ENCODE measurements at regions not wholly inside any gene's neighbourhood (a gene's known extent, or its start where the extent isn't known, plus 50 kb on each side); places are given as distances from the start of the nearest gene placed in this dataset.

DNA sequence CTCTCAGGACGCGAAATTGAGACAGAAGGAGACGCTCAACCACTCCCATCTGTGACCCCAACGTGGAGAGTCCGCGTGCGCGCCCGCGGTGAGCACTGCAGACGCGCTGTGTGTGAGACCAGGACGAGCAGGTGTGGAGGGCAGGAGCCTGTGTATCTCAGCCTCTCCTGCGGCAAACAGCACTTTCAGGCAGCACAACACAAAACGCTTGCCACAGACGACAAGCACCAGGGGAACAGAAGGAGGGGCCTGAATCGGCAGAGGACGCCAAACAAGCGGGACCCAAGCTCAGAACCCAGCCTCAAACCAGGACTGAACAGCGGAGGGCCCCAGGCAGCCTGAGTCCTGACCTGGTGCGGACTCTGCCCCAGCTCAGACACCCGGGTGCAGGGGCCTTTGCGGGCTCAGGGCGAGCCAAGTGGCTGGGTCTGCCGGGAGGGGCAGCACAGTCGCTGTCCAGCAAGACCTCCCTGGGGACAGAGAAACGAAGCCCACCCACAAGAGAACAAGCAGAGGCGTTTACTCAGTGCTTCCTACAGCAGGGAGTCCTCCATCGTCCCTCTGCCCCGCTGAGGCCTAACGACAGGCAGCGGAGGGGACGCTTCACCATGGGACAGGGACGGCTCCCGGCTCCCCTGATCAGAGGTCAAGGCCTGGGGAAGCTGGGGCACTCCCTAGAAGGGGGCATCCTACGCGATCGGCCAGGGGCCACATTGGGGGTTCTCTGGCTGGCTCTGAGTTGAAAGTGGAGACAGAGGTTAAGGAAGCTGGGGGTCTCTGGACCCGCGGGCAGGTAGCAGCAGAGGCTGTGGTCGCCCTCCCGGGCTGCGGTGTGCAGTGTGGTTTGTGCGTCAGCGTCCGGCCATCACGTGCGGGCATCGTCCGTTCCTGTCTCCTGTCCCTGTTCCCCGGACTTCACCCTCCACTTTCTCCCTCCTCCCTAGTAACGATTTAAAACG, 560.8 kb downstream of the BRD1 start:
- no peak for DNase-seq

DNA sequence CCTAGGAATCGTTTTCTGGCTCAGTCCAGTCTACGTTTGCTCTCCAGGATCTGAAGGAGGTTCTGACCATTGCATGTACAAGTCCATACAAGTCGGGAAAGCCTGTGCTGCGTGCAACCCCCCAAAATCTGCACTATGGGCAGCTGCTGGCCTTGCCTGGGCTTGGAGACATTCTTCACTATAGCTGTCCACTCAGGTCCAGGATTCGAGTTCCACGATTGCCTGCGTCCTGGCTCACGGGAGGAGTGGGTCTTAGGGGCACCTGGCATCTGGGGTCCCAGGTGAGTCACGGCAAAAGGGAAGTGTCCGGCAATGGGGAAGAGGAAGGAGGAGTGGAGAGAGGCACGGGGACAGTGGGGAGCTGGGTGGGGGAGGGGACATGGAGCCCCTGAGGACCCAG, 563.0 kb downstream of the BRD1 start:
- no peak for DNase-seq

- no peak for DNase-seq
These were observed 564.6 kb downstream of the BRD1 start for GRCh38 chr22:49263101-49263500.

- DNase-seq, result no peak
These were observed 565.5 kb downstream of the BRD1 start for GRCh38 chr22:49262167-49262566.

GRCh38 chr22:49261616-49262015, 566.1 kb downstream of the BRD1 start:
- no peak for DNase-seq

- no peak for DNase-seq
These were observed 566.7 kb downstream of the BRD1 start for GRCh38 chr22:49260681-49261580.

GRCh38 chr22:49259839-49260615, 567.6 kb downstream of the BRD1 start:
- DNase-seq, result no peak

- no peak for DNase-seq
These were observed 569.3 kb downstream of the BRD1 start for GRCh38 chr22:49258107-49259010.

GRCh38 chr22:49257551-49257961, 570.1 kb downstream of the BRD1 start:
- DNase-seq, result no peak

DNA sequence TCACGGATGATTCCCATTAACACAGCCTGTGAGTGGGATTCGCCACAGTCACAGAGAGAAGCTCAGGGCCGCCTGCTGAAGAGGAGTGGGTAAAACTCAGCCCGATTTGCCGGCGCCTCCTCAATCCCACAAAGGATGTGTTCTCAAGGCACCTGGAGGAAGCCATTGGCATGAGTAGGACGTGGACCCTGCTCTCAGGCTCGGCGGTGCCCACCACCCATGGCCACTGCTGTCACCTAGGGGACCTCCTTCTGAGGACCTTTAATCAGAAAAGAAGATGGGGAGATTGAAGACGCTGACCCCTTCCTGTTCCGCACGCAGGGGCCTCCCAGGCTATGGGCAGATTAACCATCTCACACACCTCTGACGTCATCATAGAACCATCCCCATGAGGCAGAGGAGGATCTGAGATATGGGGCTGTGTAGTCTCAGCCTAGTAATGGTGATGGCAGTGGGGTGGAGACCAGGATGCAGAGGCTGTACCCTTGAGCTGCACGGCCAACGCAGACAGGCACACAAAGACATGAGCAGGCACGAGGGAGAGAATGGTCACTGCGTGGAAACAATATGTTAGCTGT, 571.8 kb downstream of the BRD1 start:
- no peak for DNase-seq

DNA sequence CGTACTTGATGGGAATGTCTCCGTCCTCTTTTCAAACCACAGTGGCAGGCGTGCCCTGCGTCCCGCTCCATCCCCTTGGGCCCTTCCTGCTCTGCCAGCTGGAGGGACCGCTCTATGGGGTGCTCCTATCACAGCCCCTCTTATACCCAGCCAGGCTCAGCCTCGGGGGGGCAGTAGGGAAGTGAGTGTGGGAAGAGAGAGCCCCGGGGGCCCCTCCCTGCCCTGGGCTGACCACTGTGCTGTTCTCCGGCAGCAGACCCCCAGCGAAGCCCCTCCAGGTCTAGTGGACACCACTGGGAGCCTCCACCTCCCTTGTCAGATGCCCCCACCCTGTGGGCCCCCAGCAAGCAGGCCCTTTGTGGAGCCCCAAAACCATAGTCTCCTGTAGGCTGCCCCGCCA, 572.5 kb downstream of the BRD1 start:
- DNase-seq, result no peak

DNA sequence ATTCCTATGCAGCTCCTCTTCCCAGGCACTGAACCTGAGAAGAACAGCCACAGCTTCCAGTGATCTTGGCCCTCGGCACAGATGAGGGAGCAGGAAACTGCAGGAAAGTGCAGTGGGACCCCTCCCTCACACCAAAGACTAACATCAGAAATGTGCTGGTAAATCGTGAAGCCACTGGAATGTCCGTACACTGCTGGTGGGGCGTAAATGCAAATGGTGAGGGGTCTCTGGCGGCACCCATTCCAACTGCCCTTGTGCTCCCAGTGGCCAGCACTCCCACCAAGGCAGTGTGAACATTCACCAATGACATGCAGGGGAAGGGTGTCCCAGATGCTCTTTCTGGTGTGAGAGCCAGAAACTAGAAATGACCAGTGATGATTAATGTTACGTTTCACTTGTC, 574.0 kb downstream of the BRD1 start:
- DNase-seq, result no peak

- DNase-seq, result no peak
These were observed 576.3 kb downstream of the BRD1 start for GRCh38 chr22:49251371-49251770.

GRCh38 chr22:49247194-49247924, 580.3 kb downstream of the BRD1 start:
- DNase-seq, result no peak

DNA sequence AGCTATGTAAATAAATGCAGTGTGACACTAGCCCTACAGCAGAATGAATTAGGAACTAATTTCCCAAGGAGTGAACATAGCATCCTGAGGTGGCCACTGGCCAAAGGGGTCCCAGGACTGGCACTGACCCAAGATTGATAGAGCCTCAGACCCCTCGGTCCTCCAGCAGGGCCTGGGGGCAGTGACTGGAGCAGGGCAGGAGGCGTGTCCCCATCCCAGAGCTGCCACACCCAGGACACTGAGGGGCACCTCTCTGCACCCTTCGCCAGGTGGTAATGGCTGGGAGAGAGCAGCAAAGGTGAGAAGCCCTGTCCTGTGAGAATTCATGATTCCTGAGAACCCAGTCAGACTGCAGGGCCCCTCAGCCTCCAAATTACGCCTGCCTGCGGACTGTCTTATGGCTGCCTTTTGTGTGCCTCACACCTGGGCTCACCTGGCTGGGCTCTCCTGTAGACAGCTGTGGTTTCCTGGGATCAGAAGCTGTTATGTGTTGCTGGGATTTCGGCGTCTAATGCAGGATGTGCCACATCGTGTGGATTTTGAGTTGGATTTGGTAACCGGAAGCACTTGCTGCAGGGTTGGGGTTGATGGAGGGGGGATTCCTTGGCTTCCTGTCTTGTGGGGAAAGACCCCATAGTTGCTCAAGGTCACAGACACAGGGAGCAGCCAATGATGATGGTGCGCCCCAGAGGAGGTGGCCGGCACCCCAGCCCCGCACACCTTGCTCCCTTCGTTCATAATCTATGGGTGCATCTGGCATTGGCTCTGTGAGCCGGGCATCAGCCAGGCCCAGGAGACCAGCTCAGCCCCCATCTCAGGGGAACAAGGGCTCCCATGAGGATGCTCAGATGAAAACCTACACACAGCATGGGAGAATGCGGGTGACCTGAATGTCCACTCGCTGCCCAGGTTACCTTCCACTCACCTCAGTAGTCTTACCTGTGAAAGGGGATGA, 582.9 kb downstream of the BRD1 start:
- no peak for DNase-seq

GRCh38 chr22:49243965-49244364, 583.7 kb downstream of the BRD1 start:
- DNase-seq, result no peak

GRCh38 chr22:49243335-49243734, 584.3 kb downstream of the BRD1 start:
- no peak for DNase-seq

- no peak for DNase-seq
These were observed 585.2 kb downstream of the BRD1 start for GRCh38 chr22:49242480-49242879.

DNA sequence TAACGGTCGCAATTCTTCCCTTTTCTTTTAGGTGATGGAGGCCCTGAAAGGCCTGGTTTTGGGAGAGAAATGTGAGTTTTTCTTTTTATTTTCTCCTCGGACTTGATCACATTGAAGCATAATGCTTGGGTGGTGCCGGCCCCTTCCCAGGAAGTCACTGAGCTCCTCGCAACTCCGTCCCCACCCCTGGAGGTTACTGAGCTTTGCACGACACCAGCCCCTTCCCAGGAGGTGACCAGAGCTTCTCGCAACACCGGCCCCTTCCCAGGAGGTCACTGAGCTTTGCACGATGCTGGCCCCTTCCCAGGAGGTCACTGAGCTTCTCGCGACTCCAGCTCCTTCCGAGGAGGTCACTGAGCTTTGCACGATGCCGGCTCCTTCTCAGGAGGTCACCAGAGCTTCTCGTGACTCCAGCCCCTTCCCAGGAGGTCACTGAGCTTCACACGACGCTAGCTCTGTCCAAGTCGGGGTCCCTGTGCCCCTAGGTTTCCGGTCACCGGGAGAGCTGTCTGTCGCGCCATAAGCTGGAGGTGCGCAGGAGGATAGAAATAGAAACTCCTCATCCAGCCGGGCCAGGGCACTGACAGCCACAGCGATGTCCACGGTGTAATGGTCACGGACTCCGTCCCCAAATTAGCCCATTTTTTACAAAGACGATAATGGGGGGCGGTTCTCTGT, 586.4 kb downstream of the BRD1 start:
- no peak for DNase-seq

Data from stimulated activated CD4-positive, alpha-beta T cell treated with anti-CD3 and anti-CD28 coated beads, Interleukin-4, amount 100 ng/mL, for 24 hours (primary cell).